GM21360 (cell line): ENCODE measurements at regions not wholly inside any gene's neighbourhood (a gene's known extent, or its start where the extent isn't known, plus 50 kb on each side); places are given as distances from the start of the nearest gene placed in this dataset.
"Not testable (repeated sequence)": the region's sequence is repeated elsewhere in the genome, so short reads cannot be mapped to it uniquely, and the experiment has no call there.

ENCODE experiments used
- ATAC-seq: cut with Tn5 transposase; IDR thresholded peaks from one replicate; pipeline ENCODE4 v1.9.1; 2021; ENCODE audit warnings: mild to moderate bottlenecking, moderate library complexity; ENCODE audit not compliant: unreplicated experiment

DNA sequence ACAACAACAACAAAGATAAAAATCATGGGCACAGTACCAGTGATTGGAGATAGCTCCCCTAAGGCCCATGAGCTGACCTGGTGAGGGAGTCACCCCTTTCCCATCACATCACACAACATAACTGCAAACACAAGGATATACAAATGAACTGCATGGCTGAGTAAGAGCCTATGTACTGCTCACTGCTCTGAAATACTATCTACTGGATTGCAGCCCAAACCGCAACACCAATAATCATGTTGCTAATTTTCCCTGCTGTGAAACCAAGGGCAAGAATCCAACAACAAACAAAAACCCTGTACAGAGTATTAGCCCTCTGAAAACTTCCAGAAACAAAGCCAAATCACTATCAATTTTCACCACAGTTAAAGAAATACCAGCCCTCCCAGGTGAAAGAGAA is 1893.2 kb downstream of the PCDH9 start:
- ATAC-seq, result no peak

DNA sequence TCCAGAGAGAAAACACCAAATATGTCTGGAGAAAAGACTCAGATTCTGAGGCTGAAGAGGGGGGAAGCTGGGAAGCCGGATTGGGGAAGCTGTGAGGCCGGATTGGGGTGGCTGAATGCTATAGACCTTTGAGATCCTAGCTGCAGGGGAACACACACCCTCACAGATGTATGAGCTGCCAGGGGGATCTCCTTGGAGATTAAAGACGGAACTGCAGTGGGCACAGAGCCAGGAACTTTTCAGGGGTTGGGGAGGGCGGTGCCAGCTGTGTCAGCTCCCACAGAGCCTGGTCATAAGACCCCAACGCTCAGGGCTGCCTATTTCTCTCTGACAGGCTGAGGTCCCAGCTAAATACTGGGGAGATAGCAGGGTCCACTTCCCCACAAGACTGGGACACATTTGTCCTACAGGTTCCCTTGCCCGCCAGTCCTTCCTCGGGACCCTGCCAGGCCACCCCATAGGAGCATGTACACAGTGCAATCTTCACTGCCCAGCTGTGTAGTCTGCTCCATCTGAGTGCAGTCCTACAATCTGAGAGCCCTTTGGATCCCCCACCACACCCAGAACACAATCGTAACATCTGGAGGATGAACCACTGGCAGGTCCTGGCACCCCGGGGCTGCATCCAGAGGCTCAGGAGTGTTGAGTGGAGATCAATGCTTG is 1893.9 kb downstream of the PCDH9 start:
- no peak for ATAC-seq

DNA sequence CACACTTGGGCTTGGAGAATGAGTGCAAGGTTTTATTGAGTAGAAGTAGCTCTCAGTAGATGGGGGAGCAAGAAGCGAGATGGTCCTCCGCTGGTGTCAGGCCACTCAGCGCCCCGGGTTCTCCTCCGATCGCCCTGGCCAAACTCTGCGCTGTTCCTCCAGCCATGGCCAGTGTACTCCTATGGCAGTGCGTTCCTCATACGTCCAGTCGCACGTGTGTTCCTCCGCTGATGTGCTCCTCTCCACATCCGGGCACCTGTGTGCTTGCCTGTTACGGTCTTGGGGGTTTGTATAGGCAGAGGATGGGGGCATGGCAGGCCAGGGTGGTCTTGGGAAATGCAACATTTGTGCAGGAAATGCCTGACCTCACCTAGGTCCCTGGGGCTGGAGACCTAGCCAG is 1899.4 kb downstream of the PCDH9 start:
- ATAC-seq, result no peak

DNA sequence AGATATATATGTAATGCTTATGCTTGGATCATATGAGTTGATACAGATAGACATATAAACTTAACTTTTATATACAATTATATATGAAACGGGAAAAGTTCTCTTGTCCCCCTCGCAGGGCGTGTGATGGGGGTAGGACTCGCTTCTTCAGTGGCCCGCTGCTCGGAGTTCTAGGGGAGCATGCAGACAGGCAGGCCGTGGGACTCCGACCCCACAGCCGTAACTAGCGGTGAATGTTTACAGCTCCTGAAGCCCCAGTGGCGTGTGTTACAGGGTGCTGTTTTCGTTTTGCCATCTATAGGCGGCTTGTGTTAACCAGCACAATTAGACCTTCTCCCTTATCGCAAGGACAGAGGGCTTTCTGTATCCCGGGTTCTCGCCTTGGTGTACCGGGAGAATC is 1899.8 kb downstream of the PCDH9 start:
- ATAC-seq, result no peak

DNA sequence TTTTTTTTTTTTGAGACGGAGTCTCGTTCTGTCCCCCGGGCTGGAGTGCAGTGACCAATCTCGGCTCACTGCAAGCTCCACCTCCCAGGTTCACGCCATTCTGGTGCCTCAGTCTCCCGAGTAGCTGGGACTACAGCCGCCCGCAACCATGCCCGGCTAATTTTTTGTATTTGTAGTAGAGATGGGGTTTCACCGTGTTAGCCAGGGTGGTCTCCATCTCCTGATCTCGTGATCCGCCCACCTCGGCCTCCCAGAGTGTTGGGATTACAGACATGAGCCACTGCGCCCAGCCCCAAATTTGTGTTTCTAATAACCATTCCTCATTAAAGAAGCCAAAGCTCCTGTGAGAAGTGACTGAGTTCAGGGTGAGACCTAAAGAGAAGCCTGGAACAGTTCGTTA is 1906.9 kb downstream of the PCDH9 start:
- not testable (repeated sequence) for ATAC-seq

DNA sequence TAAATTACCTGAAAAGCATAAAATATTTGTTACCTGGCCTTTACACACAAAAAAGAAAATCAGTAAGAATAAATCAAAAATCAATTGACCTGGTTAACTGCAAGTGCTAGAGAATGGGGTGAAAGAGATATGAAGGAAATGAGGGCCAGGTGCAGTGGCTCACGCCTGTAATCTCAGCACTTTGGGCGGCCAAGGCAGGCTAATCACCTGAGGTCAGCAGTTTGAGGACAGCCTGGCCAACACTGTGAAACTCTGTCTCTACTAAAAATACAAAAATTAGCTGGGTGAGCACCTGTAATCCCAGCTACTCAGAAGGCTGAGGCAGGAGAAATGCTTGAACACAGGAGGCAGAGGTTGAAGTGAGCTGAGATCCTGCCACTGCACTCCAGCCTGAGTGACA is 1908.7 kb downstream of the PCDH9 start:
- not testable (repeated sequence) for ATAC-seq

DNA sequence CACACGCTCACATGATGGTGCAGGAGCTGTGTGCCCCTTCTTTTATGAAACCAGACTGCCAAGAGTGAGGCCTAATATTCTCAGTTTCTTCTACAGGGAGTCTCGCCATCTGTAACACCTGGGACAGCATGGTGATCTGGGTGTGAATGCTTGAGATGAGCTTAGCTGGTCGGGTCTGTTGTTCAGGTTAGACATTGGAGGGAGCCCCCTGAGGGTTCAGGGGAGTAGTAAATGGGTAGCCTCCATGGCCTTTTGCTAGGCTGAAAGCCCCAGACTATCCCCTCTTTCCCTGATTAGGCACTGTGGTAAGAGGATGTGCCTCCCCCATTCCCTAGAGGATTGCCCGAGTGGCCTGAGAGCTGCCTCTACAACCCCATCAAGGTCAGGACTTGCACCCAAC is 1916.1 kb downstream of the PCDH9 start:
- no peak for ATAC-seq

DNA sequence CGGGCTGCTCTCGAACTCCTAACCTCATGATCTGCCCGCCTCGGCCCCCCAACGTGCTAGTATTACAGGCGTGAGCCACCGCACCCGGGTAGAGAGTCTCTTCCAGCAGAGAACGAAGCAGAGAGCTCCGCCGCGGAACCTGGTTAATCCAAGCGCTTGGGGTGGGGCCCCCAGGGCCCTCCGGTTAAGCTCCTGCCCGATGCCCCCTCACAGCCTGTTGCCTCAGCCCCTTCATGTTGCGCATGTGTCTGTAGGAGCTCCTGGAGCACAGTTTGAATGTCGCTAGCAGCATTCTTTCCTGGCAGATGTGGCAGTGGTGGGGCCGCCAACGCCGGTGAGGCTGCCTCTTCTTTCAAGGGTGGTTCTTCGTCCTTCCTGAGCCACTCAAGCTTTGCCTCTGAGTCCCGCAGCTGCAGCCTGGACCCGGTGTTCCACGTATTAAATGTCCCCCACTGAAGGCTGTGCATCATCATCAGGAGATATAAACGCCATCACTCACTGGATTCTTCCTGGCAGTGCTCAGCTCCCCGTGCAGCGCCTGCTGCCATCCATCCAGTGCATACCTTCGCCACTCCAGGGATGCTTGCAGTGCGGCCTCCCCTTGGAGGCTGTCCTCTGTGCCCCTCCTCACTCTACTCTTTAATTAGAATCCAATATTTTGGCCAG is 1919.3 kb downstream of the PCDH9 start:
- no peak for ATAC-seq

DNA sequence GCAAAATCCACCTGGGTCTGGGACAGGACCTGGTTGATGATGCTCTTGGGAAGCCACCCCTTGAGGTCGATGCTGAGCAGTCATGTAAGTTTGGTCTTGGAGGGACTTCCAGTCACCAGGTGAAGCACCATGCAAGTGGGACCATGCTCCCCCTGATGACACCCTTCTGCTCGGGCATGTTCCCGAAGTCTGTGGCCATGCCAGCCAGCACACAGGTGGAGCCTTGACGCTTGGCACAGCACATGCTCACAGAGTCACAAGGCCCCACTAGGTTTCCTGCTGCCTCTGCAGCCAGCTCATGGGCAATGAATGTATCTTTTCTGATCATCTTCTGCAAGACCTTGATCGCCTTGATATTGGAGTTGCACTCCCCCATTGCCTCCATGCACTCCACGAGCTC is 1920.2 kb downstream of the PCDH9 start:
- ATAC-seq, result no peak

DNA sequence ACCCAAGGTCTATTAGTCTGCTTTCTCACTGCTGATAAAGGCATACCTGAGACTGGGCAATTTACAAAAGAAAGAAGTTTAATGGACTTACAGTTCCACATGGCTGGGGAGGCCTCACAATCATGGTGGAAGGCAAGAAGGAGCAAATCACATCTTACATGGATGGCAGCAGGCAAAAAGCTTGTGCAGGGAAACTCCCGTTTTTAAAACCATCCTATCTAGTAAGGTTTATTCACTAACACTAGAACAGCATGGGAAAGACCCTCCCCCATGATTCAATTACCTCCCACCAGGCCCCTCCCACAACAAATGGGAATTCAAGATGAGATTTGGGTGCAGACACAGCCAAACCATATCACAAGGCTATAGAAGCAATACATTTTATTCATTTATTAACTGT is 1921.4 kb downstream of the PCDH9 start:
- not testable (repeated sequence) for ATAC-seq

DNA sequence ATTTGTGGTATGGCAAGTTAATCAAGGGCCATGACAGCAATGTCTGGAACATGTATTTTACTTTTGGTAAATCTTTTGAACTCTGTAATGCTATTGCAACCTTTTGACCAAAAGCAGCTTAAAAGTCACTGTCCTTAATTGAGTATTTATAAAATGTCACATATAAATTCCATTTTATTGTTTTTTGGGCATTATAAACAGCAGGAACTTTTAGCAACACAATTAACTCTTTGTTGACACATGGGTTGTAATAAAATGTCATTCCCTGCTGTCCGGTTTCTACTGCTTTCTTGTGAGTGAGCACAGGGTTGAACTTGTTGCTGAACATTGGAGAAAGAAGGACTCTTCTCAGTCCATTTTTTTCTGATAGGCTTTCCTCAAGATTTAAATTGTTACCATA is 1923.1 kb downstream of the PCDH9 start:
- ATAC-seq, result no peak

DNA sequence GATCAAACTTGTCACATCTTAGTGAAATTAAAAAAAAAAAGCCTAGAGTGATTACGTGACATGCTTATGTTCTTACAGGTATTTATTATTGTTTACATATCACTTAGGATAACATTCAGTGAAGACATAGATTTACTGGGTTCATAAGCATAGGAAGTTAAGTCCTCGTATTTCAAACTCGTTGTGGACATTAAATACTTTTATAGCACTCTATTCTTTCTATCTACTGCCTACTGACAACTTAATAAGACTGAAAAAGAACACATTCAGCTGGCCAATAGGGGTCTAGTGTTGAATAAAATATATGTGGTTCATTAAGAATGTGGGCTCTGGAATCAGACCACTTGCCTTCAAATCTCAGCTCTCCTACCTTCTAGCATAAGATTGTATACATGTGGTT is 1927.4 kb downstream of the PCDH9 start:
- ATAC-seq, result no peak

DNA sequence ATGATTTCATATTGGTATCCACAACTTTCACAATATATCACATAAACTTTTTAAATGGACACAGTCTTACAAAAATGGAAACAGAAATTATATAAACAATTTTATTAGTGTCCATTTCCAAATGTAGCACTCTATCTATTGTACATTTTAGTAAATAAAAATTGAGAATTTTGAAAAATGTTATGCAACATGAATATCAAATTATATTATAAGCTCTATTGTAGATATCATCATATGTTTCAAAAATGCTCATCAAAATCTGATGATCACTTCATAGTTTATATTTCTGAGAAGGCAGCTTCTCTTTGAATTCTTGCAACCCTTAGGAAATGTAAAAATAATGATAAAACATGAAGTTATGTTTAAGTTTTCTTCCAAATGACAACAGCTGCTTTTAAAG is 1928.6 kb downstream of the PCDH9 start:
- ATAC-seq, result no peak

DNA sequence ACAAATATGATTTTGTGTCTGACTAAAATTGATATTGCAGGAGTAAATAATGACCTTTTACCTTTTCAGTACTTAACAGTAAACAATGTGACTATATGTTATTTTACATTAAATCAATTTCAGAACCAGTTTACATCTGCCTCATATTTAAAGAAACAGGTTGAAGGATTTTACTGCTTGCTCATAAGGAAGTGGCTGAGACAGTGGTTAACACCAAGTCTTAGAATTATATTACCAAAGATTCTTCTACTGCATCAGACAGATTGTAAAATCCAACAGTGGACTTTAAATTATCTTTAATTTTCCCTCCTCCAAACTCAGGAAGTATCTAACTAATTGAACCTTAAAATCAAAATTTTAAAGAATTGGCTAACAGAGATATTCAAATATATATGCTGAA is 1929.9 kb downstream of the PCDH9 start:
- no peak for ATAC-seq

DNA sequence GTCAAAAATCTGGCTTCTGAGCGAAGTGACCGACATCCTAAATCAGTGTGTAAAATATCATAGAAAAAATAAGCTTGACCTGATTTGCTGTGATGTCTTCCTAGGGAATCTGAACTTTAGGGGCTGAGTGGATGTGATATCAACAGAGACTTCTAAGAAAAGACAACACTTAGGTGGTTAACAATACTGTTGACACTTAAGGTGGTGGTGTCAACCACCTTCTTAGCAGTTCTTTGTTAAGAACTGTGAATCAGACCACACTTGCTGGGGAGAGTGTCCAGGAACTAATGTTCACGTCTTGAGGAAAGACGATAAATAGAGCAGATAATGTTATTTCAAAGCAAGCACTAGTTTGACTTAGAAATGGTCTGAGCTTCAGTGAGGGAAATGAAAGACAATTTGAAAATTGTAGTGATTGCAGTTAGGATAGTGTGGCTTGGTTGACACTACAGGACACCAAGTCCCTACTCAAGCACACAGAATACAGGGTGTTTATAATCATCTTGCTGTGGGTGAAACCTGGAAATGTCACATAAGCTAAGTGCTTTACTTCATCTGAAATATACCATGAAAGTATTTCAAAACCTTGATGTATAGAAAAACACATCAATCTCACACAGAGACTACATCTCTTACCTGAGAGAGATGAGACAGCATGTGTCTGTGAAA is 1936.5 kb downstream of the PCDH9 start:
- ATAC-seq, result no peak

DNA sequence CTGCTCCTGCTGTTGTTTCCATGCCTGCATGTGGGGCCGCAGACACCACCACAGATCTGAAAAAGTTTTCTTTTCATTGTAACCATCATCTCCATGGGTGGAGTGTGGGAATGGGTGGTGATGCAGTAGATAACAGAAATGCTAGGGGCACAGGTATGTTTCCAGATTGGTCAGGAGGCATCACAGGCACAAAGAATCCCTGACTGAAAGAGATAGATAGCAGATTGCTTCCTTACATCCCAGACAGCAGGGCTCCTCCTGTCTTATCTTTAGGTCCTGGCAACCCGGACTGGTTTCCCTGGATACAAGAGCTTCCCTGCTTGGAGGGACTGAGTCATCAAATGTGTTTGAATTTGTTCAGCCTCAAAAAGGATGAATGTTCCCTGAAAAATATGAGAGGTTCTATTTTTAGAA is 1937.6 kb downstream of the PCDH9 start:
- ATAC-seq, result no peak

DNA sequence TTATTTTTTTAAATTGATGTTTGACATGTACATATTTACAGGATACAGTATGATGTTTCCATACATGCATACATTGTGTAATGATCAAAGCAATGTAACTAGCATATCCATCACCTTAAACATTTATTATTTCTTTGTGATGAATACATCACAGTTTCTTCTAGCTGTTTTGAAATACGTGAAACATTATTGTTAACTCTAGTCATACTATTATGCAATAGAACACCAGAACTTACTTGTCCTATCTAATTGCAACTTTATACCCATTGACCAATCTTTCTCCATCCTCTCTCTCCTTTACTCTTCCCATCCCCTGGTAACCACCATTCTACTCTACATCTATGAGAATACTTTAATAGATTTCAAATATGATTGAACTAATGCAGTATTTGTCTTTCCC is 1942.7 kb downstream of the PCDH9 start:
- ATAC-seq, result no peak

DNA sequence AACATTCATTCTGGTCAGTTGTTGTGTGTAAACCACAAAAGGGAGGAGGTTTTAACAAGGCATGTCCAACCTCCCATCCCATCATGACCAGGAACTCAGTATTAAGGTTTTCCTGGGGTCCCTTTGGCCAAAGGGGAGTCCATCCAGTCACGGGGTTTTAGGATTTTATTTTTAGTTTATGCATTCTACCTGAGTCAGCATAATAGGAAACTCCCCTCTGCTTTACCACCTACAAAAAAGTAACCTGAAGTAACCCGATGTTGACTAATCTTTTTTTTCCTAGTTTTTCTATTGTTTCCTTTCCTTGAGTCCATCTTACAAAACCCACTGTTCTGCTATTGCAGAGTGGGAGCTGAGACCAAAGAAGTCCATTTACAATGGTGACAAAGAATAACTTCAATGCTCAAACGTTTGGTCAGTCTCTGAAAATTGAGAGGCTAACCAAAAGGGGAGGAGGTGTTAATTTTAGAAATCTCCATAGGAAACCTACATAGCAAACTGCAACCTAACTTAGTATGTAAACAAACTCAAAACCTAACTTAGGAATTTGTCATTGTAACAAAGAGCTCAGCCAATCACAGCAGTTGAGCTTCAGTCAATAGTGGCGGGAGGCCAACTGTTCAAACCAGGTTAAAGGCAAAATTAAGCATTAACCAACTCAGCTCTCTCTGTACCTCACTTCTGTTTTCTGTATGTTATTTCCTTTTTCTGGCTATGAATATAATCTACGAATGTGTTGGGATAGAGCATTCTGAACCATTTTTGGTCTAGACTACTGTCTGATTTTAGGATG is 1954.1 kb downstream of the PCDH9 start:
- no peak for ATAC-seq

DNA sequence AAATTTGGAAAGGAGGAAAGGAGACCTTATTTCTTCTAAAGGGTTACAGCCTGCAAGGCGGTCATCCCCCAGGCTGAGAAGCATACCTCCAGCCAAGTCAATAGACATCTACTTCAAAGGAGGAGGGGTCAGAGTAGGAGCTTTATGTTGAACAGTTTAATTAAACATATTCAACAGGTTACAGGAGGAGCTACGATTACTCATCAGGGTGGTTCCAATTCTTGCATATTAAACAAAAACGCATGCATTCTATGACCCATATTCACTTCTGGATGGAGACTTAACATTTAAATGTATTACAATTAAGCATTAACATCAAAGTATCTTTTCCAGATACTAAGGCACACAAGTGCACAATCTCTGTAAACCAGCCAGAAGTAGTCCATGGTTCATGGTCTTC is 1955.0 kb downstream of the PCDH9 start:
- ATAC-seq, result no peak

DNA sequence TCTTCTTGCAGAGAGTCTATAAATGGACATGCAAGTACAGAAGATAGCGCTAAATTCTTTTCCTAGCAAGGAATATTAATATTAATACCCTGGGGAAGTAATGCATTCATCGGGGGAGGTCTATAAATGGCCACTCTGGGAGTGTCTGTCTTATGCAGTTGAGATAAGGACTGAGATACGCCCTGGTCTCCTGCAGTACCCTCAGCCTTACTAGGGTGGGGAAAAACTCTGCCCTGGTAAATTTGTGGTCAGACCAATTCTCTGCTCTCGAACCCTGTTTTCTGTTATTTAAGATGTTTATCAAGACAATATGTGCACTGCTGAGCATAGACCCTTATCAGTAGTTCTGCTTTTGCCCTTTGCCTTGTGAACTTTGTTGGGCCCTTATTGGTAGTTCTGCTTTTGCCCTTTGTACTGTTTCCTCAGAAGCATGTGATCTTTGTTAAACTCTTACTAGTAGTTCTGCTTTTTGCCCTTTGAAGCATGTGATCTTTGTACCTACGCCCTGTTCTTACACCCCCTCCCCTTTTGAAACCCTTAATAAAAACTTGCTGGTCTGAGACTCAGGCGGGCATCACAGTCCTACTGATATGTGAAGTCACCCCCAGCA is 1956.2 kb downstream of the PCDH9 start:
- ATAC-seq, result not testable (repeated sequence)

DNA sequence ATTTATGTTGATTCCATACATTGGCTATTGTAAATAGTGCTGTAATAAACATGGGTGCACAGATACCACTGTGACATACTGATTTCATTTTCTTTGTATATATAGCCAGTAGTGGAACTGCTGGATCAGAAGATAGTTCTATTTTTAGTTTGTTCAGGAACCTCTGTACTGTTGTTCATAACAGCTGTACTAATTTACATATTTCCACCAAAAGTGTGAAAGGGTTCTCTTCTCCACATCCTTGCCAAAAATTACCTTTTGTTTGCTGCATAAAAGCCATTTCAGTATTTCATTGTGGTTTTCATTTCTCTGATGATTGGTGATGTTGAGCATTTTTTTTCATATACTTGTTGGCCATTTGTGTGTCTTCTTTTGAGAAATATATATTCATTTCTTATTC is 1962.1 kb downstream of the PCDH9 start:
- ATAC-seq, result no peak
